Subcutaneous abdominal adipose tissue (tissue), 5 donors: ENCODE measurements at regions not wholly inside any gene's neighbourhood (a gene's known extent, or its start where the extent isn't known, plus 50 kb on each side); places are given as distances from the start of the nearest gene placed in this dataset.
"Not testable (repeated sequence)": the region's sequence is repeated elsewhere in the genome, so short reads cannot be mapped to it uniquely, and the experiment has no call there.

Experiments used
- H3K27ac ChIP-seq: one replicate; pipeline ENCODE4 v1.7.0; 2013; ENCODE audit warnings: low read depth, mild to moderate bottlenecking, inconsistent platforms, low read length, moderate library complexity
- H3K27me3 ChIP-seq, 5 donors: one replicate each; pipeline ENCODE4 v1.7.0; 2013; ENCODE audit warnings: low read length in 5 of 5, inconsistent platforms in 1 of 5; ENCODE audit not compliant: control insufficient read depth in 5 of 5, insufficient read depth in 4 of 5
- H3K36me3 ChIP-seq, 5 donors: one replicate each; pipeline ENCODE4 v1.7.0; 2013; ENCODE audit warnings: low read length in 5 of 5; ENCODE audit not compliant: control insufficient read depth in 5 of 5, insufficient read depth in 5 of 5
- H3K4me1 ChIP-seq, 5 donors: one replicate each; pipeline ENCODE4 v1.7.0; 2013; ENCODE audit warnings: low read length in 5 of 5, mild to moderate bottlenecking in 3 of 5, moderate library complexity in 1 of 5; ENCODE audit not compliant: control insufficient read depth in 5 of 5, insufficient read depth in 5 of 5
- H3K4me3 ChIP-seq, 5 donors: one replicate each; pipeline ENCODE4 v1.7.0; 2013; ENCODE audit warnings: low read length in 5 of 5, low read depth in 1 of 5
- H3K9ac ChIP-seq, 5 donors: one replicate each; pipeline ENCODE4 v1.7.0; 2013; ENCODE audit warnings: low read length in 5 of 5, mild to moderate bottlenecking in 4 of 5, moderate library complexity in 3 of 5
- H3K9me3 ChIP-seq, 5 donors: one replicate each; pipeline ENCODE4 v1.7.0; 2013; ENCODE audit warnings: low read length in 5 of 5; ENCODE audit not compliant: control insufficient read depth in 5 of 5
- donor health status: healthy.
- donor health status: healthy.
- donor health status: healthy.
- donor health status: healthy.
- donor health status: healthy.

- no peak overlapping the region for H3K4me3 ChIP-seq
These were observed 224.1 kb upstream of the ISL1 start for GRCh38 chr5:51159164-51159563.

GRCh38 chr5:51159606-51160005 lies 223.6 kb upstream of the ISL1 start:
- Histone ChIP-seq H3K9me3 (peaks cover 3 to 25% (median 13%) of the 10 kb centered on the region in 5 donors), H3K4me1 (no peaks in the 10 kb centered on the region), H3K27me3 (peaks cover 0 to 3% (median 0%) of the 10 kb centered on the region in 5 donors), H3K9ac (no peak overlapping the region), H3K27ac (no peak overlapping the region), H3K4me3 (no peak overlapping the region), H3K36me3 (no peaks in the 10 kb centered on the region)

More at GRCh38 chr5:51159164-51159563, 224.1 kb upstream of the ISL1 start:
- H3K27me3 ChIP-seq = peaks cover 0 to 3% (median 0%) of the 10 kb centered on the region in 5 donors
- no peak overlapping the region for H3K27ac ChIP-seq
- H3K4me1 ChIP-seq = no peaks in the 10 kb centered on the region
- H3K9me3 ChIP-seq = peaks cover 3 to 25% (median 13%) of the 10 kb centered on the region in 5 donors
- H3K36me3 ChIP-seq = no peaks in the 10 kb centered on the region
- H3K9ac ChIP-seq = no peak overlapping the region

GRCh38 chr5:51162245-51162644 lies 221.0 kb upstream of the ISL1 start:
- no peak overlapping the region for H3K27ac ChIP-seq
- peaks cover 0 to 3% (median 0%) of the 10 kb centered on the region in 5 donors for H3K27me3 ChIP-seq
- no peak overlapping the region for H3K9ac ChIP-seq
- no peak overlapping the region for H3K4me3 ChIP-seq
- H3K9me3 ChIP-seq = peaks cover 3 to 25% (median 13%) of the 10 kb centered on the region in 5 donors
- H3K36me3 ChIP-seq = no peaks in the 10 kb centered on the region
- no peaks in the 10 kb centered on the region for H3K4me1 ChIP-seq

- H3K4me1 ChIP-seq, H3K9ac ChIP-seq, H3K27ac ChIP-seq, H3K4me3 ChIP-seq, H3K27me3 ChIP-seq, H3K36me3 ChIP-seq: not testable (repeated sequence)
- H3K9me3 ChIP-seq = peaks cover 3 to 19% (median 13%) of the 10 kb centered on the region in 5 donors
These were observed 217.6 kb upstream of the ISL1 start for GRCh38 chr5:51165621-51166020.

- no peaks in the 10 kb centered on the region for H3K27me3 ChIP-seq
- H3K36me3 ChIP-seq = no peaks in the 10 kb centered on the region
- H3K9ac ChIP-seq = no peak overlapping the region
- H3K27ac ChIP-seq = no peak overlapping the region
- no peaks in the 10 kb centered on the region for H3K9me3 ChIP-seq
- no peaks in the 10 kb centered on the region for H3K4me1 ChIP-seq
- H3K4me3 ChIP-seq = no peak overlapping the region
These were observed 210.2 kb upstream of the ISL1 start for GRCh38 chr5:51172903-51173626.

- no peak overlapping the region for H3K9ac ChIP-seq
- H3K4me1 ChIP-seq = no peaks in the 10 kb centered on the region
- no peaks in the 10 kb centered on the region for H3K36me3 ChIP-seq
- no peaks in the 10 kb centered on the region for H3K9me3 ChIP-seq
- H3K27ac ChIP-seq = no peak overlapping the region
- H3K4me3 ChIP-seq = no peak overlapping the region
- no peaks in the 10 kb centered on the region for H3K27me3 ChIP-seq
These were observed 201.9 kb upstream of the ISL1 start for GRCh38 chr5:51181208-51181894.

GRCh38 chr5:51185850-51186329 lies 197.4 kb upstream of the ISL1 start:
- Histone ChIP-seq H3K27me3 (no peaks in the 10 kb centered on the region), H3K4me3 (no peak overlapping the region), H3K9me3 (no peaks in the 10 kb centered on the region), H3K9ac (no peak overlapping the region), H3K36me3 (no peaks in the 10 kb centered on the region), H3K27ac (no peak overlapping the region), H3K4me1 (no peaks in the 10 kb centered on the region)

- Histone ChIP-seq H3K4me1 (no peaks in the 10 kb centered on the region), H3K27ac (no peak overlapping the region), H3K27me3 (no peaks in the 10 kb centered on the region)
These were observed 195.2 kb upstream of the ISL1 start for GRCh38 chr5:51188001-51188591.

GRCh38 chr5:51194671-51195070 lies 188.6 kb upstream of the ISL1 start:
- H3K4me1 ChIP-seq = no peaks in the 10 kb centered on the region
- no peaks in the 10 kb centered on the region for H3K9me3 ChIP-seq
- H3K27ac ChIP-seq = no peak overlapping the region
- no peaks in the 10 kb centered on the region for H3K27me3 ChIP-seq
- H3K9ac ChIP-seq = no peak overlapping the region
- H3K4me3 ChIP-seq = no peak overlapping the region
- H3K36me3 ChIP-seq = no peaks in the 10 kb centered on the region

More at GRCh38 chr5:51188001-51188591, 195.2 kb upstream of the ISL1 start:
- no peak overlapping the region for H3K9ac ChIP-seq
- H3K4me3 ChIP-seq = no peak overlapping the region
- H3K36me3 ChIP-seq = no peaks in the 10 kb centered on the region
- no peaks in the 10 kb centered on the region for H3K9me3 ChIP-seq

GRCh38 chr5:51201024-51201423 lies 182.2 kb upstream of the ISL1 start:
- no peaks in the 10 kb centered on the region for H3K4me1 ChIP-seq
- H3K4me3 ChIP-seq = no peak overlapping the region
- H3K36me3 ChIP-seq = no peaks in the 10 kb centered on the region
- no peaks in the 10 kb centered on the region for H3K27me3 ChIP-seq
- no peaks in the 10 kb centered on the region for H3K9me3 ChIP-seq
- H3K9ac ChIP-seq = no peak overlapping the region
- no peak overlapping the region for H3K27ac ChIP-seq
